Head of caudate nucleus (tissue), 42 donors: ENCODE measurements at regions not wholly inside any gene's neighbourhood (a gene's known extent, or its start where the extent isn't known, plus 50 kb on each side); places are given as distances from the start of the nearest gene placed in this dataset.
"Not testable (repeated sequence)": the region's sequence is repeated elsewhere in the genome, so short reads cannot be mapped to it uniquely, and the experiment has no call there.

Experiments used
- DNase-seq, 42 donors: peaks; one replicate each; pipeline versions ENCODE4 v3.0.0 to v3.0.0-alpha.2; 2020 to 2021; ENCODE audit warnings: mixed read lengths in 7 of 42
- intact Hi-C: fragments of 100-400 bp; cut with DNase I; formaldehyde crosslinking; loops from one replicate; pipeline ENCODE4 v1.15.0; 2022

GRCh38 chr4:3941735-3942522 lies 175.7 kb downstream of the ADRA2C start:
- intact Hi-C loops, DNase-seq: not testable (repeated sequence)

GRCh38 chr4:3942569-3942971 lies 176.4 kb downstream of the ADRA2C start:
- peak; percentile 30 to 88 (median 76) for DNase-seq
- intact Hi-C loops: not testable (repeated sequence)

- DNase-seq, intact Hi-C loops: not testable (repeated sequence)
Measured at GRCh38 chr4:3943051-3943450, 176.9 kb downstream of the ADRA2C start.

GRCh38 chr4:3945511-3946290 lies 179.5 kb downstream of the ADRA2C start:
- no peak for DNase-seq
- intact Hi-C loops: no loop called here

GRCh38 chr4:3946553-3946952 lies 180.4 kb downstream of the ADRA2C start:
- intact Hi-C loops, DNase-seq: not testable (repeated sequence)

- intact Hi-C loops, DNase-seq: not testable (repeated sequence)
Measured at GRCh38 chr4:3947761-3948160, 181.6 kb downstream of the ADRA2C start.

DNA sequence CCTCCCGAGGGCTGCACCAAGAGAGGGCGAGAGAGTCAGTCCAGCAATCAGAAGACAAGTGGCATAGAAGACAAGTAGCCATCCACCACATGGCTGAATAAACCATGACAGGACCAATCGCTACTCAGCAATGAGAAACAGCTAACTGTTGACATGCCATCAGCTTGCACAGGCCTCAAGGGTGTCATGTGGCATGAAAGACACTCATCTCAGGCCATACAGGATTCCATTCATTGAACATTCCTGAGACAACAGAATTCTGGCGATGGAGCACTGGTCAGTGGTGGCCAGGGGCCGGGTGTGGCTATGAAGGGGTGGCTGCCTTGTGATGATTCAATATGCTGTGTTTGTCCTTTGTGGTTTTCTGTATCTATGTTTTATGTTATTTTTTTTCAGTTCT lies 182.0 kb downstream of the ADRA2C start:
- intact Hi-C loops, DNase-seq: not testable (repeated sequence)

DNA sequence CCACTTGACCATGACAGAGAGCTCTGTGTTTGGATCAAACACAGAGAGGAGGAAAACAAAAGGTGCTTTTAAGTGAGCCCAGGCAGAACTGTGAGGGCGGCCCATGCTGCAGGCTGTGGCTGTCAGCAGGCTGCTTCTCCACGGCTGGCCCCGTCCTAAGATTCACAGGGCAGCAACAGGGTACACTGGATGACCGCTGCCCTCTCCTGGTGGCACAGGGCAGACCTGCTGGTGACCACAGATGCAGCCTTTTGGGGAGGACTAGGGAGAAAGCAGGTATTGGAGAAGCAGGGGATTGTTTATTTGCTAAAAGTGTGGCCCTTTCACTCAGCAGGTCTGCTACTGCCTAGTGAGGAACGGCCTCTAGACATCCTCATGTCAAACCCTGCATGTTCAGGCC lies 183.7 kb downstream of the ADRA2C start:
- intact Hi-C loops: not testable (repeated sequence)
- DNase-seq: peak in 36 of 42 donors; percentile 14 to 66 (median 34)

DNA sequence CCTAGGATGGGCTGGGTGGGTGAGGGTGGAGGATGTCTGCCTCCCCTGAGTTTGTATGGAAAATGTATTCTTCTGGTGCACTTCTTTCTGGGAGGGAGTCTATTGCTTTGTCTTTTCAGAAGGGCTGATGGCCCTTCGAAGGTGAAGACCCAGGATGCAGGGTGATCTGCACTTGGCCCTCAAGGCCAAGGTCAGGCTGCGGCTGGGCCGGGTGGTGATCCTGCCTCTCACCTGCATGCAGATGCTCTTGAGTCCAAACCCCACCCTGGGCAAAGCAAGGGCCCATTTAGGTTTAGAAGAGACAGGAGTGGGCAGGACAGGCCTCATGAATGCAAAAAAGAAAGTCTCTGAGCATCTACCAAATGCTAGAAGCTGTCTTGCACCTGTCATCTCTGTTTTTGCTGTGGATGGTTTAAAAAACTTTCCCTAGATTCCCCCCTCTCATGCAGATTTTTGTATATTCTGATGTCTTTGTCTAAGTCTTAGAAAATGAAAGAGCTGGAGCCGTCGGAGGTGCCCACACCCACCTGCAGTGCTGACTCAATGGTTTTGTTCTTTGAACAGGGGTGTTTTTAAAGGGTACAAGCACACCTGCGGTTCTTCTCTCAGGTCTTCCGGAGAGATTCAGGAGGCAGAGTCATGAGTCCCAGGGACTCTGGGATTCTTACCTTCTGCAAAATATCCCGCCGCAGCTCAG lies 186.4 kb downstream of the ADRA2C start:
- intact Hi-C loops: not testable (repeated sequence)
- DNase-seq: peak in 31 of 42 donors; percentile 14 to 72 (median 36)

GRCh38 chr4:3953140-3953489 lies 186.9 kb downstream of the ADRA2C start:
- intact Hi-C loops, DNase-seq: not testable (repeated sequence)

DNA sequence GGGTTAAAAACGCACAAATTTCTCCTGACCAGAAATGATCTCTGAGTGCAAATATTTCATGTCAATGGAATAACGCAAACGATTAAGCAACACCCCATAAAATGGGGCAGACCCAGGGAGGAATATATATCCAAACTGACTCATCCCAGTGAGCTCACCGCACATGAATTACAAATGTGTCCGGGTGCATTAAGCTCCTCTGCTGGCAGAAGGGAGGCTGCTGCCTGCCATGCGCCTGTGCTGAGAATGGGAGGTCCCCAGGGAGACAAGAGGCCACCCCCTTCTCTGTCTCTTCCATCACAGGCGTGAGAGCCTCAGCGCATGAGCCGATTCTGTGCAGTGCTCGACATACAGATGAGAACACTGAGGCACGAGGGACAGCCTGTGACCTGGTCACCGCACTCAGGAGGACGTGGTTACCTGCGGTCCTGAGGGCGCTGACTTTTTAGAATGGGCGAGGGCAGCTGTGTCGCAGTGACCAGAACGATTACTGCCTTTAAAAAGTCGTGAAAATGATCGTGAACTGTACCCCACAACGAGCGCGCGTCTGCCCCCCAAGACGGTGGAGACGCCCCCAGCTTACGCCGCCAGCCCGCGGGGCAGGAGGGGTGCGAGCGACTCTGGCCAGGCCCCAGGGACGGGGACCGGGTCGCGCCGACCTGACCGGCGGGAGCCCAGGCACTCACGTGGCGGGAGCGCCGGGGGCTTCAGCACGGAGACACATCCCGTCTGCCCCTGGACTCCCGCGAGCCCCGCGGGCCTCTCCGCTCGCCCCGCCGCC lies 188.5 kb downstream of the ADRA2C start:
- DNase-seq: peak; percentile 57 to 96 (median 81)

DNA sequence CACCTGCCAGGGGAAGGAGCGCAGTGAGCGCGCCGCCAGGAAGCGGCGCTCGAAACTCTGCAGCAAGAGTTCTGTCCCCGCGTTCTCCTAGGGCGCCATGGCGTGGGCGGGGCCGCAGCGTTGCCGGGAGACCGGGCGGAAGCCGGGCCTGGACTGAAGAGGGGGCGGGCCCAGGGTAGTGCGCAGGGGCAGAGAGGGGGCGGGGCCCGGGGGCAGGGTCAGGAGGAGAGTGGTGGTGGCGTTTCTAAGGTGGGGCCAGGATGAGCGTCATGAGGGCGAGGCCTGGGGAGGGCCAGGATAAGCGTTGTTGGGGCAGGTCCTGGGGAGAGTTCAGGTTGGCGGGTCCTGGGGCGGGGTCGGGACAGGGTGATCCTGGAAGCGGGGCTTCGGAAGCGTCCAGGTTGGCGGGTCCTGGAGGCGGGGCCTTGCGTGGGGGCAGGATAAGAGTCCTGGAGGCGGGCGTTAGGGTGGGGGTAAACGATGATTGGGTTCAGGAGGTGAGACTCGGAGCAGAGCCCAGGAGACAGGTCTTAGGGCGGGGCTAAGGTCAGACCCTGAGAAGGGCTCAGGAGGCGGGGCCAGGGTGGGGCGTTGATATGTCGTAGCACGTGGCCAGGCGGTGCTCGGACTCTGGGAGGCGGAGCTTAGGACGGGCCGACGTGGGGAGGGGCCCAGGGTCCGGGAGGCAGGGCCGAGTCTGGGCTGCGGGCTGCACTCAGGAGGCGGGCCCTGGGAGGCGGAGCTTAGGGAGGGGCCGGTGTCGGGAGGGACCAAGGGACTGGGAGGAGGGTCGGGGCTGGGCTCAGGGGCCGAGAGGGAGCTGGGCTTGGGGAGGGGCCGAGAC lies 189.4 kb downstream of the ADRA2C start:
- peak; percentile 95 to 99 (median 98) for DNase-seq
- intact Hi-C loops: not testable (repeated sequence)

More for the DNA sequence above, 188.5 kb downstream of the ADRA2C start:
- intact Hi-C loops: not testable (repeated sequence)

- intact Hi-C loops: not testable (repeated sequence)
- peak in 2 of 42 donors; percentile 13 to 54 for DNase-seq
Measured at GRCh38 chr4:3956165-3956867, 190.1 kb downstream of the ADRA2C start.

DNA sequence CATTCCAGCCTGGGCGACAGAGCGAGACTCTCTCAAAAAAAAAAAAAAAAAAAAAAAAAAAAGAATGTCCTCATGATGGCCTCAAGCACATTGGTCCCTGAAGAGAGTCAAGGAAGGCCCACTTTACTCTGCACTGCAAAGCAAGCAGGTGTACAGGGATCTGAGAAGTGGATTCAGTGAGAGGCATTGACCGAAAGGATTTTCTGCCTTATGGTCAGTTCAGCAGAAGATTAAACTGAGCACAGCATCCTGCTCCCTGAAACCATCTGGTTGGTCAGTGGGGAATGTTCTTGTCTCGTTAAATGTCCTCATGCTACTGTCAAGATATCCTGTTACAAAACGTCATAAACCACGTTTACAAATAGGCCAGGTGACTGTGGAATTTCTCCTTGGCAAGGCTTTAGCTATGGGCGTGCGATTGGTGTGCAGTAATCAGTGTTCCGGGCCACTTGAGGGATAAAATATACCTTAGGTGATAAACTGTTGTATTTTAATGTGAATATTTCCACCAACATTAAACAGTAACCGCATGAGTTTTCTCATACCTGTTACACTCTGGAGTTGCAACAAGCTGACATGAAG lies 195.0 kb downstream of the ADRA2C start:
- DNase-seq, intact Hi-C loops: not testable (repeated sequence)

DNA sequence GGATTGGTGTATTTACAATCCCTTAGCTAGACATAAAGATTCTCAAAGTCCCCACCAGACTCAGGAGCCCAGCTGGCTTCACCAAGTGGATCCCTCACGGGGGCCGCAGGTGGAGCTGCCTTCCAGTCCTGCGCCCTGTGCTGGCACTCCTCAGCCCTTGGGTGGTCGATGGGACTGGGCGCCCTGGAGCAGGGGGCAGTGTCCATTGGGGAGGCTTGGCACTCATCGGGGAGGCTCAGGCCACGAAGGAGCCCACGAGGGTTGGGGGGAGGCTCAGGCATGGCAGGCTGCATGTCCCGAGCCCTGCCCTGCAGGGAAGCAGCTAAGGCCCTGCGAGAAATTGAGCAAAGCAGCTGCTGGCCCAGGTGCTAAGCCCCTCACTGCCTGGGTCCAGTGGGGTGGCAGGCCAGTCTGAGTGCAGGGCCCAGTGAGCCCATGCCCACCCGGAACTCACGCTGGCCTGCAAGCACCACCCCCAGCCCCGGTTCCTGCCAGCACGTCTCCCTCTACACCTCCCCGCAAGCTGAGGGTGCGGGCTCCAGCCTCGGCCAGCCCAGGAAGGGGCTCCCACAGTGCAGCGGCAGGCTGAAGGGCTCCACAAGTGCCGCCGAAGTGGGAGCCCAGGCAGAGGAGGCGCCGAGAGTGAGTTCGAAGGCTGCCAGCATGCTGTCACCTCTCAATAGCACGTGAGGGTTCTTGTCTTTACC lies 198.5 kb downstream of the ADRA2C start:
- intact Hi-C loops, DNase-seq: not testable (repeated sequence)

DNA sequence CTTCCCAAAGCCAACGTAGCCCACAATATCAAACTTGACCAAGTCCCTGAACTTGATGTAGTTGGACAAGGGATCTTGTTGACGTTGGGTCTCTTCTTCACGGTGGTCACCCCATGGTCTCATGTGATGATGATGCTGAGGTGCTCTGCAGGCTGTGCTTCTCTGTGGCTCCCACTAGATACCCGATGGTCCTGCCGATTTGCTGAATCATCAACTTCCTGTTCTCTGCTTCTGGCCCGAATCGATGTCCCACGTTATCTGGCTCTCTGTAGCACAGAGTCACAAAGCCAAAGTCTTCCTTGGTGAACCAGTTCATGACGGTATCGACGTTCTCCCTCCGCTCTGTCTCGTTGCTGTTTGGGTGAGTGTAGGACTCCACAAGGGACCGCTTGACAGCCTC lies 201.0 kb downstream of the ADRA2C start:
- DNase-seq, intact Hi-C loops: not testable (repeated sequence)
